ENCODE measurements at regions not wholly inside any gene's neighbourhood (a gene's known extent, or its start where the extent isn't known, plus 50 kb on each side); places are given as distances from the start of the nearest gene placed in this dataset.

GRCh38 chr12:111101003-111101402, 180.6 kb upstream of the MYL2 start:
- Histone ChIP-seq H3K36me3 (no peaks in the 10 kb centered on the region), H3K4me3 (no peak overlapping the region), H3K27ac (no peak overlapping the region), H3K4me1 (ENCODE audit: insufficient read depth) (no peaks in the 10 kb centered on the region), H3K9me3 (no peaks in the 10 kb centered on the region), H3K27me3 (no peaks in the 10 kb centered on the region)
- TF ChIP-seq CTCF (IDR thresholded peaks at IDR 0.05) (no peak), POLR2A (IDR thresholded peaks at IDR 0.05) (no peak), EP300 (IDR thresholded peaks at IDR 0.05) (no peak)
- DNase-seq, result no peak
- intact Hi-C loops (cut with DNase I), result no loop called here
- WGBS, 3 donors, result 75 to 81% (median 81%) methylated on average over 7 of the region's 7 CpGs

GRCh38 chr12:111100554-111100953, 180.2 kb upstream of the MYL2 start:
- no peak overlapping the region for H3K4me3 ChIP-seq
- H3K9me3 ChIP-seq, result no peaks in the 10 kb centered on the region
- intact Hi-C loops (cut with DNase I), result no loop called here
- 74 to 78% (median 75%) methylated on average over 4 of the region's 4 CpGs for WGBS, 3 donors
- H3K27me3 ChIP-seq, result no peaks in the 10 kb centered on the region
- TF ChIP-seq POLR2A (IDR thresholded peaks at IDR 0.05) (no peak), CTCF (IDR thresholded peaks at IDR 0.05) (no peak), EP300 (IDR thresholded peaks at IDR 0.05) (no peak)
- no peaks in the 10 kb centered on the region for H3K4me1 ChIP-seq (ENCODE audit: insufficient read depth)
- no peak overlapping the region for H3K27ac ChIP-seq
- no peak for DNase-seq
- no peaks in the 10 kb centered on the region for H3K36me3 ChIP-seq

GRCh38 chr12:111100003-111100402, 179.6 kb upstream of the MYL2 start:
- intact Hi-C loops (cut with DNase I), result no loop called here
- no peaks in the 10 kb centered on the region for H3K27me3 ChIP-seq
- no peak overlapping the region for H3K4me3 ChIP-seq
- H3K27ac ChIP-seq, result no peak overlapping the region
- no peak for TF ChIP-seq EP300 (IDR thresholded peaks at IDR 0.05)
- TF ChIP-seq POLR2A (IDR thresholded peaks at IDR 0.05), result no peak
- TF ChIP-seq CTCF (IDR thresholded peaks at IDR 0.05), result no peak
- no peaks in the 10 kb centered on the region for H3K4me1 ChIP-seq (ENCODE audit: insufficient read depth)
- H3K36me3 ChIP-seq, result no peaks in the 10 kb centered on the region
- WGBS, 3 donors, result 79 to 83% (median 82%) methylated on average over 15 of the region's 15 CpGs
- no peak for DNase-seq
- no peaks in the 10 kb centered on the region for H3K9me3 ChIP-seq

- no peaks in the 10 kb centered on the region for H3K27me3 ChIP-seq
- intact Hi-C loops (cut with DNase I), result no loop called here
- WGBS, 3 donors, result 68 to 83% (median 72%) methylated on average over 8 of the region's 8 CpGs
Measured at GRCh38 chr12:111099186-111099585, 178.8 kb upstream of the MYL2 start.

More at GRCh38 chr12:111099186-111099585, 178.8 kb upstream of the MYL2 start:
- H3K4me1 ChIP-seq (ENCODE audit: insufficient read depth), result no peaks in the 10 kb centered on the region
- DNase-seq, result no peak
- H3K36me3 ChIP-seq, result no peaks in the 10 kb centered on the region
- TF ChIP-seq POLR2A (IDR thresholded peaks at IDR 0.05), result no peak
- TF ChIP-seq EP300 (IDR thresholded peaks at IDR 0.05), result no peak
- TF ChIP-seq CTCF (IDR thresholded peaks at IDR 0.05), result no peak
- H3K9me3 ChIP-seq, result no peaks in the 10 kb centered on the region
- no peak overlapping the region for H3K4me3 ChIP-seq
- no peak overlapping the region for H3K27ac ChIP-seq

Data from ovary (tissue), 7 donors.